GM19035 (cell line): ENCODE measurements at regions not wholly inside any gene's neighbourhood (a gene's known extent, or its start where the extent isn't known, plus 50 kb on each side); places are given as distances from the start of the nearest gene placed in this dataset.

ENCODE experiments used
- ATAC-seq: cut with Tn5 transposase; IDR thresholded peaks from one replicate; pipeline ENCODE4 v1.9.1; 2021; ENCODE audit not compliant: unreplicated experiment

GRCh38 chr7:36029853-36030515 lies 123.1 kb upstream of the EEPD1 start:
- no peak for ATAC-seq

GRCh38 chr7:36032361-36032818 lies 120.7 kb upstream of the EEPD1 start:
- no peak for ATAC-seq

- no peak for ATAC-seq
These were observed 119.0 kb upstream of the EEPD1 start for GRCh38 chr7:36034020-36034419.

GRCh38 chr7:36035186-36035585 lies 117.9 kb upstream of the EEPD1 start:
- no peak for ATAC-seq

DNA sequence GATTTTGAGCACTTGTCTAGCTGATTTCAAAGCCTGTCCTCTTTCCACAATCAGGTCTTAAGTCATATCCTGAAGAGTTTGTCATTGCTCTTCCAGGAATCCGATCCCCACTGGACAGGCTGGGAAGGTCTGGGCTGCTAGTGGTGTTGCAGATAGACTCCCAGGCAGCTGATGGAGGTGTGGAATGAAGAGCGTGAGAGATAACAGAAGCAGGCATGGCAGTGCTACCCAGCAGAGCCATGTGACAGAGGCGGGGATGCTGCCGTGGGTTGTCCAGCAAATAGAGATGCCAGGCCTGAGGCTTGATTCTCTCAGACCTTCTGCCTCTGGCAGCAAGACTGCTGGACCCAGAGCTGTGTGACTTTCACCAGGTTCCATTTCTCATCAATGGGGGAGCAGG lies 116.5 kb upstream of the EEPD1 start:
- no peak for ATAC-seq

GRCh38 chr7:36037121-36037662 lies 115.9 kb upstream of the EEPD1 start:
- no peak for ATAC-seq

DNA sequence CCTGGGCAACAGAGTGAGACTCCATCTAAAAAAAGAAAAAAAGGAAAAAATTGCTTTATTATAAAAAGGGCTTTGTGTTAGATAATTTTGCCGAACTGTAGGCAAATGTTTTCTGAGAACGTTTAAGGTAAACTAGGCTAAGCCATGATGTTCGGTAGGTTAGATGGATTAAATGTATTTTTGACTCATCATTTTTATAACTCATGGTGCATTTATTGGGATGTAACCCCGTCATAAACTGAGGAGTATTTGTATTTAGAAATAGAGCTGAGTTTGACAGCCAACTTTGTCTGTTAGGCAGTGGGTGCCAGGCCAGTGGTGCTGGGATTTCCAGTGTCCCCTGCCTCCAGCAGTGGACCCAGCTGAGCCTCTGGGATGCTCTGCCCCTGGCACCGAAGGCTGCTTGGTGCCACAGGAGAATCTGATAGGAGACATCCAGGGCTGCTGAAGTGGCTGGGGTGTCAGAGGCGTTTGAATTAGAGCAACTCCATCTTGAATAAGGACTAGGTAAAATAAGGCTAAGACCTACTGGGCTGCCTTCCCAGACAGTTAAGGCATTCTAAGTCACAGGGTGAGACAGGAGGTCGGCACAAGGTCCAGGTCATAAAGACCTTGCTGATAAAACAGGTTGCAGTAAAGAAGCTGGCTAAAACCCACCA lies 114.9 kb upstream of the EEPD1 start:
- no peak for ATAC-seq

DNA sequence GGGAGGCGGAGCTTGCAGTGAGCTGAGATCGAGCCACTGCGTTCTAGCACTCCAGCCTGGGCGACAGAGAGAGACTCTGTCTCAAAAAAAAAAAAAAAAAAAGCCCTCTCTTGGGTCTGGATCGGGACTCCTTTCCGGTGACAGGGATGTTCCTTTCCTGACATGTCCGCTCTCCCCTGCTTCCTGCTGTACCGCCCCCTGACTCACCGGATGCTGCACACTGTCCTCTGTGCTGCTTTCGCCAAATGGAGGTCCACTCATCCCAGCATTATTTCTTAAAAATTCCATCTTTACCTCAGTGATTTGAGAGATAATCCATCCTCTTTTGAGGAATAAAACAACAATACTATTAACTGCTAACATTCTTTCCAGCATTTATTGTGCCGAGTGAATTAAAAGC lies 113.8 kb upstream of the EEPD1 start:
- no peak for ATAC-seq

DNA sequence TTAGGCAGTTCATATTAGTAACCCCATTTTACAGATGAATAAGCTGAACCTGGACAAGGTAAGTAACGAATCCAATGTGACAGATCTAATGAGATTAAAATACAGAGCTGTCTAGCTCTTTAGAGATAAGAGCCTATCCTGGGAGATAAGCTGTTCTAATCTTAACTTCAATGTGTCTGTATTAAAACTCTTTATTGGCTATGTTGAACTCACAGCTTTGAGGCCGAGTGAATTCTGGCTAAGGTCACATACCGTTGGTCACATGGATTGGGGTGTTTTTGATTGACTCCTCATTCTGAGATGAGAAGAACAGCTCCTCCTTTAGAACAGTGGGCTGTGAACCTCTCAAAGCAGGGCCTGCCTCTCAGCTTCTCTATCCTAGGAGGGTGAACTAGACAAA lies 113.4 kb upstream of the EEPD1 start:
- no peak for ATAC-seq

GRCh38 chr7:36040679-36041078 lies 112.4 kb upstream of the EEPD1 start:
- ATAC-seq, result no peak

DNA sequence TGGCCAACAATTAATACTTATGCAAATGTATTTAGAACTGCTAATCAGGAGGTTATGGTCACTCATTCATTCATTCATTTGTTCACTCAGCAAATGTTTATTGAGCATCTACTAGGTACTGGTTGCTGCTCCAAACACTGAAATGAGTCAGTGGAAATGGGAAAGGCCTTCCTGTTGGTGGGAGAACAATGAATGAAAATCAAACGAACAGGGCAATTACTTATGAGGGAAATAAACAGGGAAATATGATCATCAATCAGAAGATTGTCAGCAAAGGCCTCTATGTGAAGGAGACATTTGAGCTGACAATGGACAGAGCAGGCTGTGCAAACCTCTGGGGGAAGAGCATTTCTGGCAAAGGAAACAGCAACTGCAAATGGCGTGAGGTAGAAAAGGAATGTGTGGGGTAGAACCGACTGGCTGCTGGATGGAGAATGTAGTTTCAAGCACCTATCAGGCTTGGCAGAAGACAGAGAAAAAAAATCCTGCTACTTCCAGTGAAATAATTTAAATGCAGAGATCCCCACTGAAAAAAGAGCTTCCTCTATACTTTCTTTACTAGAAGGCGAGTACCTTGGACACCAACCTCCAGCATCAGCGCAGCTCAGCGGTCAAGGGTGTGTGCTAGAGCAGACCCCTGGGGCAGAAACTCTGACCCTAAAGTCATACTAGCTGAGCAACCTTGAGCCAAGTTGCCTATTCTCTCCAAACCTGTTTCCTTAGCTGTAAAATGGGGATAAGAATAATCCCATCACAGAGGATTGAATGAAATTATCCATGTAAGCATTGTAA lies 108.8 kb upstream of the EEPD1 start:
- no peak for ATAC-seq

- ATAC-seq, result no peak
These were observed 107.7 kb upstream of the EEPD1 start for GRCh38 chr7:36045326-36045725.

- no peak for ATAC-seq
These were observed 107.2 kb upstream of the EEPD1 start for GRCh38 chr7:36045830-36046341.

DNA sequence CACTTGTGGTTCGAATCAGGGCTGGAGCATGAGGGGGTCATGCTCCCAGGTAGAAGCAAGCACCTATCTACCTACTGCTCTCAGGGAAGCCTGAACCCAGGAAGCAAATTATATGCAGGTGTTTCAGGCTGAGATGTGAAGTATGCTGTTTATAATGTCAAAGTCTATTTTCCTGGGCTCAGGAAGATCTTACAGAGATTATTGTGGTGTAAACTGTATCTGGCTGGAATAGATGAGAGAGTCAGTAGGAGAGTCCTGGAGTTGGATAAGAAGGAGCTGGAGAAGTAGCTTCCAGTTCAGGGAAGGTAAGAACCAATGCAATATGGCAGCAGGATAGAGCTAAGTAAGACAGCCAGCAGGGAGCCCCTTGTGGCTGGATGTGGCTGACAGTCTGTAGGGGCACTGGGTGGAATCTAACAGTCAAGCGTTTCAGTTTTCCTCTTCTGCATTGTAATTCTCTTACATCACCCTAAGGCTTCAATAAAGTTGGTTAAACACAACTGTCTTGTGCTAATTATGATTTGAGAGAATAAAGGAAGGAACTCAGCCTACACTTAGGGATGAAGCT lies 105.9 kb upstream of the EEPD1 start:
- no peak for ATAC-seq

GRCh38 chr7:36048141-36048901 lies 104.7 kb upstream of the EEPD1 start:
- no peak for ATAC-seq

DNA sequence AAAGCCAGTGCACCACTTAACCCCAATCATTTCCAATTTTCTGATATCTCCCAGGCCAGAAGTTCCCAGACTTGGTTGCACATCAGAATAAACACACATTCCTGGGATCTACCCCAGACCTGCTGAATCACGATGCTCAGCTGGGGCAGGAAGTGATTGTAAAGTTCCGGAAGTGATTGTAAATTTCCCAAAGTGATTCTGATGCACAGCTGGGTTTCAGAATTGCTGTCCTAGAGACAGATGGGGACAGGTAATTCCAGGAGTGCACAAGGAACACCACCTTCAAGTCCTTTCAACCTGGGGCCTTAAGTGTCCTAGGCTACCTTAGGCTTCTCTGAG lies 104.2 kb upstream of the EEPD1 start:
- ATAC-seq, result no peak

- ATAC-seq, result no peak
These were observed 101.6 kb upstream of the EEPD1 start for GRCh38 chr7:36051501-36051900.

DNA sequence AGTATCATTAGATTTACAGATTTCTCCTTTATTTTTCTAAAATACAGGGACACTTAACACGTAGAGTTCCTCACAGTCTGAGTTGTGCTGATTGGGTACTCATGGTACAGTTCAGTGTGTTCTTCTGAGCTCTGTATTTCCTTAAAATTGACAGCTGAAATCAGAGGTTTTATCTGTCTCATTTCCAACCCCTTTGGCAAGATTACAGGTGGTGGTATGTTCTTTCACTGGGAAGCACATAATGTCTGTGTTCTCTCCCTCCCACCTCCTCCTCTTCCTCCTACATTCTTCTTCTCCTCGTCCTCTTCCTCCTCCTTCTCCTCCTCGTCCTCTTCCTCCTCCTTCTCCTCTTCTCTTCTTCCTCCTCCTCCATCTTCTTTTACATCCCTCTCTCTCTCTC lies 99.5 kb upstream of the EEPD1 start:
- no peak for ATAC-seq

DNA sequence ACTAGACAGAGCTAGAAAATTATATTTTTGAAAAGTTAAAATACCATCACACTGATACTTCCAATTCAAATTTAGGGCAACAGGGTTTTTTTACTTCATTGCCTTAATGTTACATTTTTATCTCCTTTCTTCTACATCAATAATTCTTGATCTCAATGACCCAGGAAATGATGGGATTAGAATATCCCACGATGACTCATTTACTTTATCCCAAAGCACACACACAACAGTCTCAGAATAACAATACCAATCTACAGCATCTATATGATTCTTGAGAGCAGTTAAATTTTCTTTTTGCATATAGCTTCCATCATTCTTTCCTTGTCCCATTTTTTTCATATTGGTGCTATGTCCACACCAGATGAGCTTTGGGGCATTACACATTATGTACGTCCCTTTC lies 98.4 kb upstream of the EEPD1 start:
- ATAC-seq, result no peak

DNA sequence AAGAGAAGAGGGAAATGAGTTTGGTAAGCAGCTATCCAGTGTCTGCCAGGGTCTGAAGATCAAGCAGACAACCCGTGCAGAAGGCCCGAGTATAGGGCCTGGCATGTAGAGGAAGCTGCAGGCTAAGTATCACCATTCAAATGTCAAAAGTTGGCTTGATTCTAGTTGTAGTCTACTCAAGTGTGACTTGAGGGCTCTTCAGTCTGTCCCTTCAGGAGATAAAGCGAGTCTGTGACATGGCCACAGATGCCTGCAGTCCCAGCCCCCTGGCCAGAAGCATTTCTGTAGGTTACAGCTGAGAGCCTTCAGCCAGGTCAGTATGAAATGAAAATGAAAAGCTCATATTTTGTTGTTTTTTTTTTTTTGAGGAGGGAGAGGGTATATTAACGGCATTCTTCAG lies 97.8 kb upstream of the EEPD1 start:
- ATAC-seq, result no peak

DNA sequence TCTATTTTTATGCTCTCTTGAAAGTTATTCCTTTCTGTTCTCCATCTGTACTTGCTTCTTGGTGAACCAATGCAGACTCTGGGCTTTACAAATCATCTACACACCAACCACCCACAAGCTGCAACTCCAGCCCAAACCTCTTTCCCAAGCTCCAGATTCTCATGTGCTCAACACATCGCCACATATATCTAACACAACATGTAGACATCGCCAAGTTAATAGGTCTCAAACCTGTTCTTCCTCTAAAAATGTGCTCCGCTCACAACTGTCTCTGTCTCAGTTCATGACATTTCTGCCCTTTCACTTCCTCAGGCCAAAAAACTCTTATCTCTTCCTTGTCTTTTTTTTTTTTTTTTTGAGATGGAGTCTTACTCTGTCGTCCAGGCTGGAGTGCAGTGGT lies 95.7 kb upstream of the EEPD1 start:
- ATAC-seq, result peak; percentile 53
